22Rv1 (cell line): ENCODE measurements at regions not wholly inside any gene's neighbourhood (a gene's known extent, or its start where the extent isn't known, plus 50 kb on each side); places are given as distances from the start of the nearest gene placed in this dataset.

ENCODE experiments used
- ZFX ChIP-seq: fragments of 450-650 bp; IDR thresholded peaks from 2 replicates; pipeline ENCODE4 v1.6.1; 2017; ENCODE audit warnings: antibody characterized with exemption, borderline replicate concordance
- TF ChIP-seq, protein P1 (sequence below): fragments of 450-650 bp; IDR thresholded peaks from 2 replicates; pipeline ENCODE4 v1.5.1; 2017; ENCODE audit warnings: mild to moderate bottlenecking

DNA sequence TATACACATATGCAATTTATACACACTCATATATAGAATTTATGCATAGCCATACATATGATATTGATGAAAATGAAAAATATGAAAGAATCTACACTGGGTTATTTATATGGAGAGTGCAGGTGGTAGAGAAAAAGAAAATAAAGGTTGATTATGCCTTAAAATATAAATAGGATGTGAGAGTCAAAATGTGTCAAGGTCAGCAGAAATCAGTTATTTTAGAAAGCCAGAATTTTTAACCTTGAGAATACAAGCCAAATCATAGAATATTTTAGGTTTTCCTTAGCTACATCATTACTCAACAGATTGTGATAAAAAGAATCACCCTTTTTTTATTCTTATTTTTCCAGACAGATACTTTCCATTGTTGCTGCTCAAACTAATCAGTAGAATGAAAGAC is 146.2 kb downstream of the SLC6A15 start:
- TF ChIP-seq, protein P1, sequence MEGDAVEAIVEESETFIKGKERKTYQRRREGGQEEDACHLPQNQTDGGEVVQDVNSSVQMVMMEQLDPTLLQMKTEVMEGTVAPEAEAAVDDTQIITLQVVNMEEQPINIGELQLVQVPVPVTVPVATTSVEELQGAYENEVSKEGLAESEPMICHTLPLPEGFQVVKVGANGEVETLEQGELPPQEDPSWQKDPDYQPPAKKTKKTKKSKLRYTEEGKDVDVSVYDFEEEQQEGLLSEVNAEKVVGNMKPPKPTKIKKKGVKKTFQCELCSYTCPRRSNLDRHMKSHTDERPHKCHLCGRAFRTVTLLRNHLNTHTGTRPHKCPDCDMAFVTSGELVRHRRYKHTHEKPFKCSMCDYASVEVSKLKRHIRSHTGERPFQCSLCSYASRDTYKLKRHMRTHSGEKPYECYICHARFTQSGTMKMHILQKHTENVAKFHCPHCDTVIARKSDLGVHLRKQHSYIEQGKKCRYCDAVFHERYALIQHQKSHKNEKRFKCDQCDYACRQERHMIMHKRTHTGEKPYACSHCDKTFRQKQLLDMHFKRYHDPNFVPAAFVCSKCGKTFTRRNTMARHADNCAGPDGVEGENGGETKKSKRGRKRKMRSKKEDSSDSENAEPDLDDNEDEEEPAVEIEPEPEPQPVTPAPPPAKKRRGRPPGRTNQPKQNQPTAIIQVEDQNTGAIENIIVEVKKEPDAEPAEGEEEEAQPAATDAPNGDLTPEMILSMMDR: no peak
- no peak for TF ChIP-seq ZFX
